Right hindlimb (tissue), 1 donor: ENCODE measurements at regions not wholly inside any gene's neighbourhood (a gene's known extent, or its start where the extent isn't known, plus 50 kb on each side); places are given as distances from the start of the nearest gene placed in this dataset.

Experiments used
- DNase-seq: peaks from one replicate; pipeline ENCODE4 v3.0.0-alpha.2; 2018

GRCh38 chr1:98277118-98277517, 356.3 kb upstream of the DPYD start:
- DNase-seq = no peak

GRCh38 chr1:98276514-98276913, 355.7 kb upstream of the DPYD start:
- DNase-seq = no peak

GRCh38 chr1:98268316-98268715, 347.5 kb upstream of the DPYD start:
- DNase-seq = no peak

- peak; percentile 28 for DNase-seq
These were observed 346.6 kb upstream of the DPYD start for GRCh38 chr1:98267423-98267822.

- no peak for DNase-seq
These were observed 343.9 kb upstream of the DPYD start for GRCh38 chr1:98264727-98265126.

GRCh38 chr1:98260839-98261238, 340.0 kb upstream of the DPYD start:
- no peak for DNase-seq

- no peak for DNase-seq
These were observed 339.6 kb upstream of the DPYD start for GRCh38 chr1:98260412-98260811.

GRCh38 chr1:98256700-98257099, 335.9 kb upstream of the DPYD start:
- DNase-seq = no peak

- DNase-seq = no peak
These were observed 332.3 kb upstream of the DPYD start for GRCh38 chr1:98253145-98253544.

- no peak for DNase-seq
These were observed 330.7 kb upstream of the DPYD start for GRCh38 chr1:98251497-98251896.

- DNase-seq = no peak
These were observed 311.8 kb upstream of the DPYD start for GRCh38 chr1:98232678-98233077.

GRCh38 chr1:98222706-98223105, 301.9 kb upstream of the DPYD start:
- DNase-seq = no peak

- DNase-seq = no peak
These were observed 301.1 kb upstream of the DPYD start for GRCh38 chr1:98221923-98222322.

GRCh38 chr1:98217601-98218000, 296.8 kb upstream of the DPYD start:
- DNase-seq = no peak

- no peak for DNase-seq
These were observed 295.5 kb upstream of the DPYD start for GRCh38 chr1:98216304-98216703.

GRCh38 chr1:98211271-98211845, 290.5 kb upstream of the DPYD start:
- no peak for DNase-seq

- DNase-seq = no peak
These were observed 289.7 kb upstream of the DPYD start for GRCh38 chr1:98210563-98210962.

- no peak for DNase-seq
These were observed 289.2 kb upstream of the DPYD start for GRCh38 chr1:98210064-98210463.

GRCh38 chr1:98205291-98206017, 284.6 kb upstream of the DPYD start:
- no peak for DNase-seq

GRCh38 chr1:98203466-98203865, 282.6 kb upstream of the DPYD start:
- no peak for DNase-seq

- no peak for DNase-seq
These were observed 280.8 kb upstream of the DPYD start for GRCh38 chr1:98201666-98202081.

GRCh38 chr1:98197356-98197755, 276.5 kb upstream of the DPYD start:
- DNase-seq = no peak

GRCh38 chr1:98196012-98196411, 275.2 kb upstream of the DPYD start:
- DNase-seq = no peak

GRCh38 chr1:98188774-98189173, 267.9 kb upstream of the DPYD start:
- DNase-seq = no peak

GRCh38 chr1:98184856-98185255, 264.0 kb upstream of the DPYD start:
- DNase-seq = no peak
